ENCODE measurements at regions not wholly inside any gene's neighbourhood (a gene's known extent, or its start where the extent isn't known, plus 50 kb on each side); places are given as distances from the start of the nearest gene placed in this dataset.

GRCh38 chr3:84637272-84637671, 321.5 kb upstream of the CADM2 start:
- TF ChIP-seq TSHZ2 (CRISPR knock-in tag; IDR thresholded peaks at IDR 0.05) (no peak), ARNTL (CRISPR knock-in tag; IDR thresholded peaks at IDR 0.05; ENCODE audit: borderline replicate concordance, low read depth) (no peak), ZNF565 (CRISPR knock-in tag; conservative IDR thresholded peaks at IDR 0.05; ENCODE audit: low read depth) (no peak), ZFP3 (CRISPR knock-in tag; IDR thresholded peaks at IDR 0.05) (no peak), ZC3H10 (CRISPR knock-in tag; IDR thresholded peaks at IDR 0.05) (no peak), PATZ1 (CRISPR knock-in tag; IDR thresholded peaks at IDR 0.05; ENCODE audit: borderline replicate concordance) (no peak), ISL1 (CRISPR knock-in tag; IDR thresholded peaks at IDR 0.05) (no peak), CREB5 (CRISPR knock-in tag; IDR thresholded peaks at IDR 0.05; ENCODE audit: low read depth) (no peak), POU6F1 (CRISPR knock-in tag; IDR thresholded peaks at IDR 0.05; ENCODE audit: borderline replicate concordance, low read depth) (no peak), SNAI2 (CRISPR knock-in tag; IDR thresholded peaks at IDR 0.05) (no peak), ZFP30 (CRISPR knock-in tag; IDR thresholded peaks at IDR 0.05) (no peak)
